Ishikawa (cell line): ENCODE measurements at regions not wholly inside any gene's neighbourhood (a gene's known extent, or its start where the extent isn't known, plus 50 kb on each side); places are given as distances from the start of the nearest gene placed in this dataset.

ENCODE experiments used
- CEBPB ChIP-seq: IDR thresholded peaks from 2 replicates; pipeline ENCODE4 v1.6.1; 2012
- EGR1 ChIP-seq: IDR thresholded peaks from 2 replicates; pipeline ENCODE4 v1.6.1; 2012
- EP300 ChIP-seq: IDR thresholded peaks from 2 replicates; pipeline ENCODE4 v1.6.1; 2012; ENCODE audit warnings: borderline replicate concordance
- FOXM1 ChIP-seq: IDR thresholded peaks from 2 replicates; pipeline ENCODE4 v1.6.1; 2012; ENCODE audit warnings: low read depth, borderline replicate concordance
- MAX ChIP-seq: IDR thresholded peaks from 2 replicates; pipeline ENCODE4 v1.6.1; 2012
- NFIC ChIP-seq: IDR thresholded peaks from 2 replicates; pipeline ENCODE4 v1.6.1; 2012
- RAD21 ChIP-seq: IDR thresholded peaks from 2 replicates; pipeline ENCODE4 v1.6.1; 2012; ENCODE audit warnings: low read depth
- TAF1 ChIP-seq: IDR thresholded peaks from 2 replicates; pipeline ENCODE4 v1.6.1; 2012; ENCODE audit warnings: low read depth, mild to moderate bottlenecking
- TCF12 ChIP-seq: IDR thresholded peaks from 2 replicates; pipeline ENCODE4 v1.6.1; 2012; ENCODE audit warnings: low read depth
- TEAD4 ChIP-seq: IDR thresholded peaks from 2 replicates; pipeline ENCODE4 v1.6.1; 2012
- YY1 ChIP-seq: IDR thresholded peaks from 2 replicates; pipeline ENCODE4 v1.6.1; 2012; ENCODE audit warnings: low read depth
- ZBTB7A ChIP-seq: IDR thresholded peaks from 2 replicates; pipeline ENCODE4 v1.6.1; 2012; ENCODE audit warnings: low read depth
- TF ChIP-seq, protein P1 (sequence below): IDR thresholded peaks from 2 replicates; pipeline ENCODE4 v1.6.1; 2012; ENCODE audit warnings: low read depth, mild to moderate bottlenecking
- TF ChIP-seq, protein P2 (sequence below): IDR thresholded peaks from 2 replicates; pipeline ENCODE4 v1.6.1; 2012

GRCh38 chr10:30154561-30154960, 95.2 kb upstream of the JCAD start:
- no peak for TF ChIP-seq TEAD4
- TF ChIP-seq, protein P1, sequence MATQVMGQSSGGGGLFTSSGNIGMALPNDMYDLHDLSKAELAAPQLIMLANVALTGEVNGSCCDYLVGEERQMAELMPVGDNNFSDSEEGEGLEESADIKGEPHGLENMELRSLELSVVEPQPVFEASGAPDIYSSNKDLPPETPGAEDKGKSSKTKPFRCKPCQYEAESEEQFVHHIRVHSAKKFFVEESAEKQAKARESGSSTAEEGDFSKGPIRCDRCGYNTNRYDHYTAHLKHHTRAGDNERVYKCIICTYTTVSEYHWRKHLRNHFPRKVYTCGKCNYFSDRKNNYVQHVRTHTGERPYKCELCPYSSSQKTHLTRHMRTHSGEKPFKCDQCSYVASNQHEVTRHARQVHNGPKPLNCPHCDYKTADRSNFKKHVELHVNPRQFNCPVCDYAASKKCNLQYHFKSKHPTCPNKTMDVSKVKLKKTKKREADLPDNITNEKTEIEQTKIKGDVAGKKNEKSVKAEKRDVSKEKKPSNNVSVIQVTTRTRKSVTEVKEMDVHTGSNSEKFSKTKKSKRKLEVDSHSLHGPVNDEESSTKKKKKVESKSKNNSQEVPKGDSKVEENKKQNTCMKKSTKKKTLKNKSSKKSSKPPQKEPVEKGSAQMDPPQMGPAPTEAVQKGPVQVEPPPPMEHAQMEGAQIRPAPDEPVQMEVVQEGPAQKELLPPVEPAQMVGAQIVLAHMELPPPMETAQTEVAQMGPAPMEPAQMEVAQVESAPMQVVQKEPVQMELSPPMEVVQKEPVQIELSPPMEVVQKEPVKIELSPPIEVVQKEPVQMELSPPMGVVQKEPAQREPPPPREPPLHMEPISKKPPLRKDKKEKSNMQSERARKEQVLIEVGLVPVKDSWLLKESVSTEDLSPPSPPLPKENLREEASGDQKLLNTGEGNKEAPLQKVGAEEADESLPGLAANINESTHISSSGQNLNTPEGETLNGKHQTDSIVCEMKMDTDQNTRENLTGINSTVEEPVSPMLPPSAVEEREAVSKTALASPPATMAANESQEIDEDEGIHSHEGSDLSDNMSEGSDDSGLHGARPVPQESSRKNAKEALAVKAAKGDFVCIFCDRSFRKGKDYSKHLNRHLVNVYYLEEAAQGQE: no peak
- TF ChIP-seq RAD21: no peak
- no peak for TF ChIP-seq YY1
- TF ChIP-seq MAX: no peak
- no peak for TF ChIP-seq CEBPB
- TF ChIP-seq, protein P2, sequence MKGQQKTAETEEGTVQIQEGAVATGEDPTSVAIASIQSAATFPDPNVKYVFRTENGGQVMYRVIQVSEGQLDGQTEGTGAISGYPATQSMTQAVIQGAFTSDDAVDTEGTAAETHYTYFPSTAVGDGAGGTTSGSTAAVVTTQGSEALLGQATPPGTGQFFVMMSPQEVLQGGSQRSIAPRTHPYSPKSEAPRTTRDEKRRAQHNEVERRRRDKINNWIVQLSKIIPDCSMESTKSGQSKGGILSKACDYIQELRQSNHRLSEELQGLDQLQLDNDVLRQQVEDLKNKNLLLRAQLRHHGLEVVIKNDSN: no peak
- TF ChIP-seq TCF12: no peak
- TF ChIP-seq FOXM1: no peak
- TF ChIP-seq TAF1: no peak
- TF ChIP-seq EP300: no peak
- TF ChIP-seq EGR1: no peak
- no peak for TF ChIP-seq NFIC
- TF ChIP-seq ZBTB7A: no peak
